ENCODE measurements at regions not wholly inside any gene's neighbourhood (a gene's known extent, or its start where the extent isn't known, plus 50 kb on each side); places are given as distances from the start of the nearest gene placed in this dataset.

GRCh38 chr10:34002896-34003295 is 668.4 kb upstream of the NRP1 start:
- TF ChIP-seq CTCF (IDR thresholded peaks at IDR 0.05; ENCODE audit: low read depth, low read length, missing control alignments): no peak
- DNase-seq (ENCODE audit: low read depth): no peak

DNA sequence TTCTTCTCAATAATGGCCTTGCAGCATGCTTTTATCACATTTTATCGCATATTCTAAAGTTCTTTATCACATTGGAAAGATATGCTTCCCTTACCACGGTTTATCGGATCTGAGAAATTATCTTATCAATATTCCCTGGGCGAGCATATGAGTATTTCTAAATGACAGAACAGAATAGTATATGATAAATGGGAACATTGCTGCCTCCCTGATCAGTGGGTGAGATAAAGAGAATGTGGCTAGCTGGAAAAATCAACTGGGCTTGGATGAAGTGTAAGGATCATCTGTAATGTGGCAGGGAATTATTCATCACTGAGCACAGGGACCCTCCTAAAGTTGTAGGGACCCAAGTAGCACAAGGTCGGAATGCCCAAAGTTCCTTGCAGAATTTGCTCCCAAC is 667.4 kb upstream of the NRP1 start:
- TF ChIP-seq CTCF (IDR thresholded peaks at IDR 0.05; ENCODE audit: low read depth, low read length, missing control alignments): no peak
- no peak for DNase-seq (ENCODE audit: low read depth)
- H3K4me3 ChIP-seq (ENCODE audit: low read depth, low read length): no peak overlapping the region

More at GRCh38 chr10:34002896-34003295, 668.4 kb upstream of the NRP1 start:
- no peak overlapping the region for H3K4me3 ChIP-seq (ENCODE audit: low read depth, low read length)

GRCh38 chr10:34001087-34001580 is 666.7 kb upstream of the NRP1 start:
- no peak overlapping the region for H3K4me3 ChIP-seq (ENCODE audit: low read depth, low read length)
- no peak for TF ChIP-seq CTCF (IDR thresholded peaks at IDR 0.05; ENCODE audit: low read depth, low read length, missing control alignments)
- DNase-seq (ENCODE audit: low read depth): no peak

- TF ChIP-seq CTCF (IDR thresholded peaks at IDR 0.05; ENCODE audit: low read depth, low read length, missing control alignments): no peak
- H3K4me3 ChIP-seq (ENCODE audit: low read depth, low read length): no peak overlapping the region
- DNase-seq (ENCODE audit: low read depth): no peak
Observed at GRCh38 chr10:33993917-33994316, 659.5 kb upstream of the NRP1 start.

DNA sequence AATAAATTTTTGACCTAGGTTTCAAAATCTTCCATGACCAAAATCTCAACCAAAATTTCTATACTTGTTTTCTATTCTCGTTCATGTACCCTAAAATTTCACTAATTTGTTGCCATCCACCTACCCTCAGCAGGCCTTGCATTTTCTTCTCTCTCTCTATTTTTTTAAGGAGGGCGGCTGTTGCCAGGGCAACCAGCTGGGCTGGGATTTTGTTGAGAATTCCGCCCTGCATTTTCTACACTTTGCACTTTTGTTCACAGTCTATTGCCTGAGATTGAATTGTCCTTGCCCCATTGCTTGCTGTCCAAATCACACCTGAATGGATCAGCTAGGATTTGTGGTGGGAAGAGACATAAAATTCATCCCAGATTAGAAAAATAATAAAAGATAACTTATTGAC is 657.5 kb upstream of the NRP1 start:
- no peak for TF ChIP-seq CTCF (IDR thresholded peaks at IDR 0.05; ENCODE audit: low read depth, low read length, missing control alignments)
- no peak overlapping the region for H3K4me3 ChIP-seq (ENCODE audit: low read depth, low read length)
- DNase-seq (ENCODE audit: low read depth): no peak

DNA sequence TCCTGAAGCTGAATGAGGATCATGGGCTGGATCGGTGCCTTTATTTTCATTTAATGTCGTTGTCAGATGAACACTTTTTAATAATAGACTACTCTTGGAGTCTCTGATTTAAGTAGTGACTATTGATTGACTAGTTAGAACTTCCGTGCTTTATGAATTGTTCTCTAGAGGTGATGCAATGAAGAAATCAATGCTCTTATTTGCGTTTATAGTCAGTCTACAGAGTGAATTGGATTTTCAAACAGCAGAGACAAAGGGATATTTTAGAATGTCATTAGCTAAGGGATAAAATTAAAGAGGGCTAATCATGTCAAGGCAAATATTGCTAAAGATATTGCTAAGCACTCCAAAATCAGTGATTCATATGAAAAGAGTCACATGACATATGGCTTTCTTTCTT is 652.0 kb upstream of the NRP1 start:
- no peak for TF ChIP-seq CTCF (IDR thresholded peaks at IDR 0.05; ENCODE audit: low read depth, low read length, missing control alignments)
- DNase-seq (ENCODE audit: low read depth): no peak
- no peak overlapping the region for H3K4me3 ChIP-seq (ENCODE audit: low read depth, low read length)

DNA sequence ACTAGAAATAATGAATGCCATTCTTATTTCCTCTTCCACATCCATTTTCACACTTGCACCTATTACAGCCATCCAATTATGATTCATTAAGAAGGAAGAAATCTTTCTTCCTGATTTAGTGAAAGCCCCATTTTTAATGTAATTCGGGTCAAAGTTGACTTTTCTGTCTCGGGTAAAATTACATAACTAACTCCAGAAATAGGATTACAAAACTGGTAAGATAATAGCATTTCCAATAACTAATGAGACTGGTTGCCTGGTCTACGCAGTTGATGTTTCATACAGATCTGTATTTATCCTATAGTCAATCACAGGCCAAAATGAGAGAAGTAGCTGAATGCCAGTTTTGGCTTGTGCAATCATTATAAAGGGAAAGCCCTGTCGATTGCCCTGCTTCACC is 651.5 kb upstream of the NRP1 start:
- no peak overlapping the region for H3K4me3 ChIP-seq (ENCODE audit: low read depth, low read length)
- no peak for TF ChIP-seq CTCF (IDR thresholded peaks at IDR 0.05; ENCODE audit: low read depth, low read length, missing control alignments)
- DNase-seq (ENCODE audit: low read depth): no peak
